NCI-H2081 treated with DMSO at 0.1 percent for 48 hours (cell line): ENCODE measurements at regions not wholly inside any gene's neighbourhood (a gene's known extent, or its start where the extent isn't known, plus 50 kb on each side); places are given as distances from the start of the nearest gene placed in this dataset.
"Not testable (repeated sequence)": the region's sequence is repeated elsewhere in the genome, so short reads cannot be mapped to it uniquely, and the experiment has no call there.

Experiments
- DNase-seq: peaks from one replicate; lab custom pipeline; 2025; lab: John Stamatoyannopoulos, UW

DNA sequence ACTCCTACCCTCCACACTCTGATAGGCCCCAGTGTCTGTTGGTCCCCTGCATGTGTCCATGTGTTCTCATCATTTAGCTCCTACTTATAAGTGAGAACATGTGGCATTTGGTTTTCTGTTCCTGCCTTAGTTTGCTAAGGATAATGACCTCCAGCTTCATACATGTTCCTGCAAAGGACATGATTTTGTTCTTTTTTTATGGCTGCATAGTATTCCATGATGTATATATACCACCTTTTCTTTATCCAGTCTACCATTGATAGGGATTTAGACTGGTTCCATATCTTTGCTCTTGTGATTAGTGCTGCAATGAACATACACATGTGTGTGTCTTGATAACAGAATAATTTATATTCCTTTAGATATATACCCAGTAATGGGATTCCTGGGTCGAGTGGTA, 67.9 kb downstream of the MSX2 start:
- DNase-seq = not testable (repeated sequence)

DNA sequence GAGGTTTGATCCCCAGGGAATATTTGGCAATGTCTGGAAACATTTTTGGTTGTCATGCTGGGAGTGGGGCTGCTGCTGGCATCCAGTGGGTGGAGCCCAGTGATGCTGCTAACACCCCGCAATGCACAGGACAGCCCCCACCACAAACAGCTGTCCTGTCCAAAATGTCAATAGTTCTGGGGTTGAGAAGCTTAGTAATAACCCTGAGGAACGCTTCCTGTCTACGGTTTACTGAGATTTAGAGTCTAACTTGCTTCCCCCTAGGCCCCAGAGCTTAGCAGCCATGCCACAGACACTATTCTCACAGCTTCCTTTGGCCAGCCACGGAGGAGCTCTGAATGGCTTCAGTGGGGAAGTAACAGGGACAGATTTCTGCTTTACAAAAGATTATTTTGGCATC, 66.5 kb downstream of the MSX2 start:
- no peak for DNase-seq

GRCh38 chr5:174789596-174789995, 65.2 kb downstream of the MSX2 start:
- no peak for DNase-seq

DNA sequence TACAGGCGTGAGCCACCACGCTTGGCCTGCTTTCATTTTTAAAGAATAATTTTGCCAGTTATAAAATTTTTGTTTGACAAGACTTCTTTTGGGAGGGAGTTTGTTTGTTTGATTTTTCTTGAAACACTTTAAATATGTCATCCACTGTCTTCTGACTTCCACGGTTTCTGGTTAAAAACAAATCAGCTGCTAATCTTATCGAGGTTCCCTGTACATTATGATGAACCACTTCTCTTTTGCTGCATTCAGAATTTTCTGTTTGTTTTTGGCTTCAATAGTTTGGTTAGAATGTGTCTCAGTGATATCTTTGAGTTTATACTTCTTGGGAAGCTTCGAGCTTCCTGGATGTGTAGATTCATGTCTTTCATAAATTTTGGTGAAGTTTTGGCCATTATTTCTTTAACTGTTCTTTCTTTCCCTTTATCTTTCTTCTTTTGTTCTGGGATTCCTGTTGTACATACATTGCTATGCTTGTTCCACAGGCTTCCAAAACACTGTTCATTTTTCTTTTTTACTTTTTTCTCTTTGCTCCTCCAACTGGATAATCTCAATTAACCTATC, 60.8 kb downstream of the MSX2 start:
- no peak for DNase-seq
